ENCODE measurements at regions not wholly inside any gene's neighbourhood (a gene's known extent, or its start where the extent isn't known, plus 50 kb on each side); places are given as distances from the start of the nearest gene placed in this dataset.

DNA sequence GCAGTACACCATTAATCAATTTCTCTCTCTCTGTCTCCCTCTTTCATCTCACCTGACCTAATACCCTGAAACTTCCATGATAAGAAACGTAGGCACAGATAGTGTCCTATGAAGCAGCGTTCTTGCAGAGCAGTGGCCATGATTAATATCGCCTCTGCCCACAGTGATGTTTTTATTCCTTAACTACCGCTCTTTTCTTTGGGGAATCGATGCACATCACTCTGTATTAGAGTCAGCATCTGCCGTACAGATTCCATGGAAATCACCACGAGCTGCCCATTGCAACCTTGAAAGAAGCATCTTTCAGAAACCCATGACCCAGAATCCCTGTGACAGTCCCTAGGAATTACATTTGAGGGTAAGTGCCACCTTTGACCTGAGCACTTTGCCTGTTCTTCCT, 152.0 kb upstream of the ECI2 start:
- Histone ChIP-seq H3K9me1 (ENCODE audit: control insufficient read depth, insufficient read depth, low read length) (no peaks in the 10 kb centered on the region), H3K4me1 (replicated peaks in 1 of 2; ENCODE audit: control insufficient read depth in 2 of 2, insufficient read depth in 2 of 2, low read length in 2 of 2) (peaks cover 0 to 10% of the 10 kb centered on the region in 2 experiments; a peak in 4 of 5 replicates), H2AFZ (ENCODE audit: low read depth, low read length) (no peak overlapping the region), H4K20me1 (replicated peaks; ENCODE audit: control insufficient read depth, insufficient read depth, low read length) (no peaks in the 10 kb centered on the region), H3K9me3 (replicated peaks; ENCODE audit: control insufficient read depth, insufficient read depth, low read depth, low read length) (no peaks in the 10 kb centered on the region), H3K27me3 (ENCODE audit: control insufficient read depth in 2 of 2, insufficient read depth in 2 of 2, low read length in 2 of 2) (peaks cover 10 to 48% of the 10 kb centered on the region in 2 experiments), H3K4me2 (ENCODE audit: insufficient read depth, low read length) (no peak overlapping the region), H3K79me2 (ENCODE audit: control insufficient read depth, insufficient read depth, low read length) (no peaks in the 10 kb centered on the region), H3K9ac (ENCODE audit: insufficient read depth in 1 of 2, low read depth in 2 of 2, low read length in 2 of 2) (no peak overlapping the region), H3K4me3 (no peak overlapping the region), H3K36me3 (ENCODE audit: control insufficient read depth, insufficient read depth, low read length) (no peaks in the 10 kb centered on the region), H3K27ac (ENCODE audit: extremely low read depth, low read depth, low read length) (no peak overlapping the region)
- in situ Hi-C loops (cut with MboI) (no loop called here), intact Hi-C loops (cut with micrococcal nuclease) (no loop called here)
- TF ChIP-seq YBX1 (IDR thresholded peaks at IDR 0.05), result no peak
- no peak for TF ChIP-seq SMAD3 (CRISPR knock-in tag; conservative IDR thresholded peaks at IDR 0.05)
- TF ChIP-seq ZNF75A (CRISPR knock-in tag; IDR thresholded peaks at IDR 0.05), result no peak
- 10% methylated on average over 7 of the region's 7 CpGs for WGBS (ENCODE audit: insufficient coverage, low coverage, missing lambda C conversion rate)
- ATAC-seq (no peak), FAIRE-seq (no peak), DNase-seq (ENCODE audit: extremely low read depth in 1 of 4, low spot score in 3 of 4) (no peak)
- BruUV-seq (replicated peaks), result no TSS peak
- ChIA-PET POLR2A (no interaction called here), CTCF (ENCODE audit: low intra/inter-chr PET ratio) (no interaction called here)

DNA sequence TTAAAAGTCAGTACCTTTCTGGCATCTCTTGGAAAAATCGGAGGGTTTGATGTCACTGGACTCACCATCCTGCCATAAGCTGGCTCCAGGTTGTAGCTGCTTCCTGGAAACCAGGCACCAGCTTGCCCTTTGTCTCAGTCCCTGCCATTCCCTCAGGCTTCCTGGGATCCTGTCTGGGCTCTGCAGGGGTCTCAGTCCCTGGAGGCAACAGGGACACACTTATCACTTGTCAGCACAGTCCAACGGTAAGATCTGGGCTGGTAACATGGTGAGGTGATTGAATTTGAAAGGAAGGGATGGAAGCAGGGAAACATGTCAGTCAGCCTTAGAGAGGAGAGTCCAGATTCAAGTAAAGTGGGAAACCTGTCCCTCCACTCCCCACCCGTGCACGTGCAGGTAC, 147.6 kb upstream of the ECI2 start:
- peaks cover 28 to 57% of the 10 kb centered on the region in 2 experiments for H3K27me3 ChIP-seq (ENCODE audit: control insufficient read depth in 2 of 2, insufficient read depth in 2 of 2, low read length in 2 of 2)
- ChIA-PET POLR2A (interaction anchor here (0.7 kb wide), 2 partner anchors 32 to 177 kb away, joined by 3 to 8 read pairs; no protein-coding TSS in a partner anchor), CTCF (ENCODE audit: low intra/inter-chr PET ratio) (no interaction called here)
- no peak overlapping the region; a peak in 1 of 4 replicates for H3K9ac ChIP-seq (ENCODE audit: insufficient read depth in 1 of 2, low read depth in 2 of 2, low read length in 2 of 2)
- no peak for FAIRE-seq
- H3K4me2 ChIP-seq (ENCODE audit: insufficient read depth, low read length), result no peak overlapping the region
- WGBS (ENCODE audit: insufficient coverage, low coverage, missing lambda C conversion rate), result 0% methylated on average over 4 of the region's 4 CpGs
- no peaks in the 10 kb centered on the region for H4K20me1 ChIP-seq (replicated peaks; ENCODE audit: control insufficient read depth, insufficient read depth, low read length)
- no peak overlapping the region for H3K4me3 ChIP-seq
- TF ChIP-seq, protein P1, sequence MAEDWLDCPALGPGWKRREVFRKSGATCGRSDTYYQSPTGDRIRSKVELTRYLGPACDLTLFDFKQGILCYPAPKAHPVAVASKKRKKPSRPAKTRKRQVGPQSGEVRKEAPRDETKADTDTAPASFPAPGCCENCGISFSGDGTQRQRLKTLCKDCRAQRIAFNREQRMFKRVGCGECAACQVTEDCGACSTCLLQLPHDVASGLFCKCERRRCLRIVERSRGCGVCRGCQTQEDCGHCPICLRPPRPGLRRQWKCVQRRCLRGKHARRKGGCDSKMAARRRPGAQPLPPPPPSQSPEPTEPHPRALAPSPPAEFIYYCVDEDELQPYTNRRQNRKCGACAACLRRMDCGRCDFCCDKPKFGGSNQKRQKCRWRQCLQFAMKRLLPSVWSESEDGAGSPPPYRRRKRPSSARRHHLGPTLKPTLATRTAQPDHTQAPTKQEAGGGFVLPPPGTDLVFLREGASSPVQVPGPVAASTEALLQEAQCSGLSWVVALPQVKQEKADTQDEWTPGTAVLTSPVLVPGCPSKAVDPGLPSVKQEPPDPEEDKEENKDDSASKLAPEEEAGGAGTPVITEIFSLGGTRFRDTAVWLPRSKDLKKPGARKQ (CRISPR knock-in tag; IDR thresholded peaks at IDR 0.05), result no peak
- TF ChIP-seq RFX7 (CRISPR knock-in tag; IDR thresholded peaks at IDR 0.05), result no peak
- no peak for TF ChIP-seq TAF7 (tag; IDR thresholded peaks at IDR 0.05)
- no peak for TF ChIP-seq BDP1 (IDR thresholded peaks at IDR 0.05; ENCODE audit: insufficient read depth, insufficient read length)
- no peak for TF ChIP-seq JUNB (CRISPR knock-in tag; conservative IDR thresholded peaks at IDR 0.05)
- TF ChIP-seq, protein P2, sequence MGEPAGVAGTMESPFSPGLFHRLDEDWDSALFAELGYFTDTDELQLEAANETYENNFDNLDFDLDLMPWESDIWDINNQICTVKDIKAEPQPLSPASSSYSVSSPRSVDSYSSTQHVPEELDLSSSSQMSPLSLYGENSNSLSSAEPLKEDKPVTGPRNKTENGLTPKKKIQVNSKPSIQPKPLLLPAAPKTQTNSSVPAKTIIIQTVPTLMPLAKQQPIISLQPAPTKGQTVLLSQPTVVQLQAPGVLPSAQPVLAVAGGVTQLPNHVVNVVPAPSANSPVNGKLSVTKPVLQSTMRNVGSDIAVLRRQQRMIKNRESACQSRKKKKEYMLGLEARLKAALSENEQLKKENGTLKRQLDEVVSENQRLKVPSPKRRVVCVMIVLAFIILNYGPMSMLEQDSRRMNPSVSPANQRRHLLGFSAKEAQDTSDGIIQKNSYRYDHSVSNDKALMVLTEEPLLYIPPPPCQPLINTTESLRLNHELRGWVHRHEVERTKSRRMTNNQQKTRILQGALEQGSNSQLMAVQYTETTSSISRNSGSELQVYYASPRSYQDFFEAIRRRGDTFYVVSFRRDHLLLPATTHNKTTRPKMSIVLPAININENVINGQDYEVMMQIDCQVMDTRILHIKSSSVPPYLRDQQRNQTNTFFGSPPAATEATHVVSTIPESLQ (CRISPR knock-in tag; IDR thresholded peaks at IDR 0.05), result no peak
- no peaks in the 10 kb centered on the region for H3K9me1 ChIP-seq (ENCODE audit: control insufficient read depth, insufficient read depth, low read length)
- in situ Hi-C loops (cut with MboI), result no loop called here
- no peak for ATAC-seq
- H3K79me2 ChIP-seq (ENCODE audit: control insufficient read depth, insufficient read depth, low read length), result no peaks in the 10 kb centered on the region
- no peak overlapping the region for H3K27ac ChIP-seq (ENCODE audit: extremely low read depth, low read depth, low read length)
- peaks cover 0 to 5% of the 10 kb centered on the region in 2 experiments; a peak in 2 of 5 replicates for H3K4me1 ChIP-seq (replicated peaks in 1 of 2; ENCODE audit: control insufficient read depth in 2 of 2, insufficient read depth in 2 of 2, low read length in 2 of 2)
- no peaks in the 10 kb centered on the region for H3K9me3 ChIP-seq (replicated peaks; ENCODE audit: control insufficient read depth, insufficient read depth, low read depth, low read length)
- H2AFZ ChIP-seq (ENCODE audit: low read depth, low read length), result no peak overlapping the region
- intact Hi-C loops (cut with micrococcal nuclease), result no loop called here
- no peaks in the 10 kb centered on the region for H3K36me3 ChIP-seq (ENCODE audit: control insufficient read depth, insufficient read depth, low read length)
- no TSS peak for BruUV-seq (replicated peaks)
- DNase-seq (ENCODE audit: extremely low read depth in 1 of 4, low spot score in 3 of 4), result no peak

Measured in K562 (cell line).